PC-3 (cell line): ENCODE measurements at regions not wholly inside any gene's neighbourhood (a gene's known extent, or its start where the extent isn't known, plus 50 kb on each side); places are given as distances from the start of the nearest gene placed in this dataset.

Source experiments
- ATAC-seq: fragments of 200-7000 bp; cut with Tn5 transposase; 2 replicates; pipeline ENCODE4 v1.9.1; 2020; ENCODE audit warnings: mild to moderate bottlenecking, moderate library complexity
- BruUV-seq: library from RNA; stranded (reverse); fragments of 400-500 nt; replicated peaks from 2 replicates; lab custom pipeline; 2021; lab: Mats Ljungman, UMichigan
- CTCF ChIA-PET: fragments of 300-600 bp; sonication (Branson Sonifier 250); formaldehyde crosslinking; loops from one replicate; lab custom pipeline; 2022; ENCODE audit warnings: antibody characterized with exemption; lab: Charles Lee
- POLR2A ChIA-PET: fragments of 300-600 bp; sonication (Branson Sonifier 250); formaldehyde crosslinking; loops from one replicate; lab custom pipeline; 2022; ENCODE audit warnings: antibody characterized with exemption; ENCODE audit not compliant: unreplicated experiment; lab: Charles Lee
- DNase-seq: peaks from one replicate; pipeline ENCODE4 v3.0.0-alpha.2; 2015
- H2AFZ ChIP-seq: fragments of 300-600 bp; sonication (generic); 2 replicates; pipeline ENCODE4 v1.6.0; 2016; ENCODE audit warnings: antibody characterized with exemption, low read length
- H3F3A ChIP-seq: fragments of 300-600 bp; sonication (generic); one replicate; pipeline ENCODE4 v1.6.0; 2017; ENCODE audit warnings: antibody characterized with exemption, low read length, control low read depth, mild to moderate bottlenecking; ENCODE audit not compliant: unreplicated experiment
- H3K27ac ChIP-seq: fragments of 300-600 bp; sonication (generic); 2 replicates; pipeline ENCODE4 v1.5.1; 2016; ENCODE audit warnings: mild to moderate bottlenecking, low read length
- H3K27me3 ChIP-seq: fragments of 300-600 bp; sonication (generic); 2 replicates; pipeline ENCODE4 v1.6.1; 2016; ENCODE audit warnings: low read length, mixed read lengths
- H3K36me3 ChIP-seq: fragments of 300-600 bp; sonication (generic); 2 replicates; pipeline ENCODE4 v1.6.1; 2016; ENCODE audit warnings: low read depth, mixed run types, low read length, mixed read lengths
- H3K4me1 ChIP-seq: fragments of 300-600 bp; sonication (generic); 2 replicates; pipeline ENCODE4 v1.5.1; 2016; ENCODE audit warnings: low read length; ENCODE audit not compliant: insufficient read depth
- H3K4me2 ChIP-seq: fragments of 300-600 bp; sonication (generic); 2 replicates; pipeline ENCODE4 v1.6.0; 2016; ENCODE audit warnings: low read length
- H3K4me3 ChIP-seq: fragments of 300-600 bp; sonication (generic); 2 replicates; pipeline ENCODE4 v1.5.1; 2016; ENCODE audit warnings: mild to moderate bottlenecking, low read length, mixed read lengths
- H3K79me2 ChIP-seq: fragments of 300-600 bp; sonication (generic); 2 replicates; pipeline ENCODE4 v1.6.1; 2017; ENCODE audit warnings: low read length, mixed read lengths
- H3K9ac ChIP-seq: fragments of 300-600 bp; sonication (generic); 2 replicates; pipeline ENCODE4 v1.6.0; 2016; ENCODE audit warnings: mild to moderate bottlenecking, low read length
- H3K9me2 ChIP-seq: fragments of 300-600 bp; sonication (generic); replicated peaks from 2 replicates; pipeline ENCODE4 v1.6.1; 2016; ENCODE audit warnings: mixed run types, low read length, mixed read lengths
- H3K9me3 ChIP-seq: fragments of 300-600 bp; sonication (generic); 2 replicates; pipeline ENCODE4 v1.6.1; 2016; ENCODE audit warnings: low read length, mixed read lengths
- H4K20me1 ChIP-seq: fragments of 300-600 bp; sonication (generic); 2 replicates; pipeline ENCODE4 v1.6.1; 2016; ENCODE audit warnings: low read length, mixed read lengths
- CTCF ChIP-seq: fragments of 300-600 bp; sonication (generic); conservative IDR thresholded peaks from 2 replicates; pipeline ENCODE4 v1.5.1; 2017; ENCODE audit warnings: antibody characterized with exemption, low read depth, mild to moderate bottlenecking, low read length
- EZH2 ChIP-seq: fragments of 300-600 bp; sonication (generic); IDR thresholded peaks from one replicate; pipeline ENCODE4 v1.6.1; 2017; ENCODE audit warnings: antibody characterized with exemption, mild to moderate bottlenecking, low read length; ENCODE audit not compliant: unreplicated experiment
- EZH2phosphoT487 ChIP-seq: fragments of 300-600 bp; sonication (generic); IDR thresholded peaks from 2 replicates; pipeline ENCODE4 v1.6.1; 2018; ENCODE audit warnings: mild to moderate bottlenecking, antibody characterized with exemption, low read length, borderline replicate concordance
- intact Hi-C: fragments of 100-400 bp; cut with micrococcal nuclease; formaldehyde crosslinking; loops from 2 replicates; pipeline ENCODE4 v1.9.0; 2023

GRCh38 chrX:117641913-117642656, 474.5 kb downstream of the KLHL13 start:
- no peak for TF ChIP-seq EZH2phosphoT487
- no peak for TF ChIP-seq EZH2
- TF ChIP-seq CTCF, result no peak
- no TSS peak for BruUV-seq

DNA sequence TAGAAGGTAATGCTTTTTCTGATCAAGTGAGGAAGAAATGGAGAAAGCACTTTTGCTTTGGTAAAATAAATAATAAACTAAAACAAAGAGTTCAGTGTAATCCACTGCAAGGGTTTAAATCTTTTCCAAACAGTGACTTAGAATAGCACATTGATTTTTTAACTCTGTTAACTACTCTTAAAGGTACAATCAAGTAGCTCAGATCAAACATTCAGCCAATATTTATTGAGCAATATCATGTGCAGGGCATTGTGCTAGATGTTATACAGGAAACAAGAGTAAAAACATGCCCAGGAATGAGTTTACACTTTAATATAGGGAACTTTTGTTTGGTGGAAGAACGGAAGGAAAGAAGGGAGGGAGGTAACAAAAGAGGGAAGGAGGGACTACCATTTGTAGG, 479.8 kb downstream of the KLHL13 start:
- ATAC-seq, result no peak
- no peak for DNase-seq
- Histone ChIP-seq H3K9me3 (no peaks in the 10 kb centered on the region), H3K27ac (no peak overlapping the region), H4K20me1 (no peaks in the 10 kb centered on the region), H3K9me2 (no peaks in the 10 kb centered on the region), H2AFZ (no peak overlapping the region), H3K27me3 (no peaks in the 10 kb centered on the region), H3K36me3 (no peaks in the 10 kb centered on the region), H3F3A (no peaks in the 10 kb centered on the region), H3K4me3 (no peak overlapping the region), H3K4me2 (no peak overlapping the region), H3K9ac (no peak overlapping the region), H3K4me1 (no peaks in the 10 kb centered on the region), H3K79me2 (no peaks in the 10 kb centered on the region)
- TF ChIP-seq CTCF, result no peak
- TF ChIP-seq EZH2, result no peak
- TF ChIP-seq EZH2phosphoT487, result no peak
- BruUV-seq, result no TSS peak
- CTCF ChIA-PET, result no interaction called here
- POLR2A ChIA-PET, result no interaction called here
- intact Hi-C loops, result no loop called here

More at GRCh38 chrX:117641913-117642656, 474.5 kb downstream of the KLHL13 start:
- intact Hi-C loops, result no loop called here
- Histone ChIP-seq H3K4me2 (no peak overlapping the region), H3K9me3 (no peaks in the 10 kb centered on the region), H3K27me3 (no peaks in the 10 kb centered on the region), H3K9ac (no peak overlapping the region), H3F3A (no peaks in the 10 kb centered on the region), H3K79me2 (no peaks in the 10 kb centered on the region), H3K9me2 (no peaks in the 10 kb centered on the region), H3K36me3 (no peaks in the 10 kb centered on the region), H4K20me1 (no peaks in the 10 kb centered on the region), H3K4me3 (no peak overlapping the region), H2AFZ (no peak overlapping the region), H3K27ac (no peak overlapping the region), H3K4me1 (no peaks in the 10 kb centered on the region)
- ChIA-PET CTCF (no interaction called here), POLR2A (no interaction called here)
- ATAC-seq, result no peak
- no peak for DNase-seq

DNA sequence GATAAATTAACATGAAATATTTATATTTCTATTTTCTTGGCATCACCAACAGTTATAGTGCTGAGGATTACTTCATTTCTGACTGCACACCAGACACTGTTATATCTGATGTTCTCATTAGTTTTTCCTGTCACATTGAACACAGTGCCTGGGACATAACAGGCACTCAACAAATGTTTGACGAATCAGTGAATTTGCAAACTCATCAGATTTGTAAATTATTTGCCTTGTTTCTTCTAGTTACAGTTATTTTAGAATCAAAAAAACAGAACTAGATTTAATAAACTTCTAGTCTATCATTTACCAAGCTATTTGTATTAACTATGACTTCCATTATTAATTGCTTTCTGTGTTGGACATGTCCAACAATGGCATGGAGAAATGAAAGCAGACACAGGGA, 483.3 kb downstream of the KLHL13 start:
- ChIA-PET CTCF (no interaction called here), POLR2A (no interaction called here)
- BruUV-seq, result no TSS peak

More for the DNA sequence above, 483.3 kb downstream of the KLHL13 start:
- H3K9me2 ChIP-seq, result no peaks in the 10 kb centered on the region
- no peaks in the 10 kb centered on the region for H3K36me3 ChIP-seq
- no peaks in the 10 kb centered on the region for H3K79me2 ChIP-seq
- H3K27me3 ChIP-seq, result no peaks in the 10 kb centered on the region
- H3K4me3 ChIP-seq, result no peak overlapping the region
- DNase-seq (no peak), ATAC-seq (no peak)
- TF ChIP-seq CTCF, result no peak
- no peak for TF ChIP-seq EZH2
- no peak for TF ChIP-seq EZH2phosphoT487
- H4K20me1 ChIP-seq, result no peaks in the 10 kb centered on the region
- no peaks in the 10 kb centered on the region for H3K9me3 ChIP-seq
- no peaks in the 10 kb centered on the region for H3F3A ChIP-seq
- H3K9ac ChIP-seq, result no peak overlapping the region
- H3K4me1 ChIP-seq, result no peaks in the 10 kb centered on the region
- H2AFZ ChIP-seq, result no peak overlapping the region
- H3K4me2 ChIP-seq, result no peak overlapping the region
- intact Hi-C loops, result no loop called here
- H3K27ac ChIP-seq, result no peak overlapping the region
